Panc1 (cell line): ENCODE measurements at regions not wholly inside any gene's neighbourhood (a gene's known extent, or its start where the extent isn't known, plus 50 kb on each side); places are given as distances from the start of the nearest gene placed in this dataset.

Experiments used
- ATAC-seq: fragments of 200-7000 bp; cut with Tn5 transposase; 2 replicates; pipeline ENCODE4 v1.9.1; 2020; ENCODE audit warnings: mild to moderate bottlenecking, moderate library complexity
- BruUV-seq: library from RNA; stranded (reverse); fragments of 400-500 nt; replicated peaks from 2 replicates; lab custom pipeline; 2021; lab: Mats Ljungman, UMichigan
- CTCF ChIA-PET: fragments of 300-600 bp; sonication (Branson Sonifier 250); formaldehyde crosslinking; loops from one replicate; lab custom pipeline; 2022; ENCODE audit warnings: antibody characterized with exemption; lab: Charles Lee
- POLR2A ChIA-PET: fragments of 300-600 bp; sonication (Branson Sonifier 250); formaldehyde crosslinking; loops from one replicate; lab custom pipeline; 2022; ENCODE audit warnings: antibody characterized with exemption; lab: Charles Lee
- DNase-seq: peaks from one replicate; pipeline ENCODE4 v3.0.0-alpha.2; 2010; ENCODE audit warnings: low read depth, low spot score
- H3K27ac ChIP-seq: 2 replicates; pipeline ENCODE4 v1.5.1; 2011; ENCODE audit warnings: mild to moderate bottlenecking, low read length, inconsistent platforms
- H3K27me3 ChIP-seq: fragments of 200-500 bp; sonication (Bioruptor generic); 2 replicates; pipeline ENCODE4 v1.6.0; 2014; ENCODE audit warnings: low read length, inconsistent platforms; ENCODE audit not compliant: control insufficient read depth, insufficient read depth
- H3K36me3 ChIP-seq: fragments of 200-500 bp; sonication (Bioruptor generic); 2 replicates; pipeline ENCODE4 v1.5.1; 2014; ENCODE audit warnings: inconsistent platforms, mild to moderate bottlenecking, low read length, moderate library complexity; ENCODE audit not compliant: control insufficient read depth, insufficient read depth
- H3K4me1 ChIP-seq: 2 replicates; pipeline ENCODE4 v1.5.1; 2011; ENCODE audit warnings: inconsistent platforms, mild to moderate bottlenecking, low read length, moderate library complexity; ENCODE audit not compliant: control insufficient read depth, insufficient read depth
- H3K4me3 ChIP-seq, 2 experiments: 2 replicates each; pipeline ENCODE4 v1.5.1; 2011 to 2012; ENCODE audit warnings: low read depth in 2 of 2, low read length in 2 of 2, mild to moderate bottlenecking in 2 of 2, inconsistent platforms in 1 of 2, moderate library complexity in 1 of 2
- H3K9me3 ChIP-seq: fragments of 200-500 bp; sonication (Bioruptor generic); 2 replicates; pipeline ENCODE4 v1.5.1; 2014; ENCODE audit warnings: low read depth, mild to moderate bottlenecking, inconsistent platforms, low read length, moderate library complexity; ENCODE audit not compliant: control insufficient read depth, insufficient read depth
- CTCF ChIP-seq: fragments of 450-650 bp; IDR thresholded peaks from 2 replicates; pipeline ENCODE4 v1.5.1; 2017; ENCODE audit warnings: mild to moderate bottlenecking
- POLR2AphosphoS5 ChIP-seq: IDR thresholded peaks from 2 replicates; pipeline ENCODE4 v1.6.1; 2012; ENCODE audit warnings: mild to moderate bottlenecking, low read depth, low read length, moderate library complexity
- REST ChIP-seq, 2 experiments: IDR thresholded peaks; 2 replicates each; pipeline ENCODE4 v1.6.1; 2011 to 2012; ENCODE audit warnings: low read depth in 2 of 2, control low read depth in 1 of 2, low read length in 1 of 2, mild to moderate bottlenecking in 1 of 2, moderate library complexity in 1 of 2; ENCODE audit not compliant: insufficient read depth in 1 of 2
- SIN3A ChIP-seq: IDR thresholded peaks from 2 replicates; pipeline ENCODE4 v1.6.1; 2012; ENCODE audit warnings: low read depth, mild to moderate bottlenecking, low read length, moderate library complexity, borderline replicate concordance; ENCODE audit not compliant: insufficient read depth
- TCF7L2 ChIP-seq: IDR thresholded peaks from 2 replicates; pipeline ENCODE4 v1.6.1; 2011; ENCODE audit warnings: mild to moderate bottlenecking, low read depth, low read length, inconsistent platforms
- in situ Hi-C: cut with HindIII; loops from 2 replicates; pipeline ENCODE4 v1.10.0; 2016; ENCODE audit warnings: low sequenced_read_pairs, low pct_unique_long_range_greater_than_20kb
- intact Hi-C: fragments of 100-400 bp; cut with micrococcal nuclease; formaldehyde crosslinking; loops from one replicate; pipeline ENCODE4 v1.10.0; 2022; ENCODE audit not compliant: unreplicated experiment

GRCh38 chr7:343864-344607 lies 54.1 kb downstream of the FOXL3 start:
- H3K27me3 ChIP-seq: no peaks in the 10 kb centered on the region; the same call in 1 of the 2 replicates
- BruUV-seq: no TSS peak
- no peaks in the 10 kb centered on the region for H3K9me3 ChIP-seq
- TF ChIP-seq REST (IDR thresholded peaks at IDR 0.05; ENCODE audit: insufficient read depth in 1 of 2, low read depth in 2 of 2, low read length in 1 of 2): no peak
- no peak for TF ChIP-seq POLR2AphosphoS5
- no peak for TF ChIP-seq SIN3A
- TF ChIP-seq TCF7L2: no peak
- TF ChIP-seq CTCF: no peak
- ATAC-seq (no peak), DNase-seq (no peak)
- H3K36me3 ChIP-seq: no peaks in the 10 kb centered on the region
- intact Hi-C loops: no loop called here
- ChIA-PET POLR2A (no interaction called here), CTCF (no interaction called here)
- no peak overlapping the region for H3K27ac ChIP-seq
- no peak overlapping the region for H3K4me3 ChIP-seq
- in situ Hi-C loops: no loop called here
- peaks cover 4% of the 10 kb centered on the region for H3K4me1 ChIP-seq

- Histone ChIP-seq H3K36me3 (no peaks in the 10 kb centered on the region), H3K9me3 (no peaks in the 10 kb centered on the region), H3K27me3 (no peaks in the 10 kb centered on the region; the same call in 1 of the 2 replicates), H3K27ac (no peak overlapping the region), H3K4me3 (no peak overlapping the region), H3K4me1 (peaks cover 9% of the 10 kb centered on the region)
- no peak for DNase-seq
- in situ Hi-C loops (no loop called here), intact Hi-C loops (no loop called here)
- no peak for ATAC-seq
- ChIA-PET POLR2A (no interaction called here), CTCF (no interaction called here)
- no peak for TF ChIP-seq CTCF
- no TSS peak for BruUV-seq
These were observed 54.6 kb downstream of the FOXL3 start for GRCh38 chr7:344608-344994.
